ENCODE measurements at regions not wholly inside any gene's neighbourhood (a gene's known extent, or its start where the extent isn't known, plus 50 kb on each side); places are given as distances from the start of the nearest gene placed in this dataset.

GRCh38 chr13:62060570-62060969 is 644.9 kb upstream of the PCDH20 start:
- Histone ChIP-seq H3K36me3 (replicated peaks; ENCODE audit: insufficient read depth, low read depth) (no peaks in the 10 kb centered on the region), H3K4me1 (ENCODE audit: insufficient read depth) (no peaks in the 10 kb centered on the region), H3K27ac (no peak overlapping the region), H2AFZ (no peak overlapping the region), H3K4me3 (no peak overlapping the region), H3K9me2 (replicated peaks; ENCODE audit: insufficient read depth) (no peaks in the 10 kb centered on the region), H3K79me2 (no peaks in the 10 kb centered on the region), H3K4me2 (no peak overlapping the region), H3K27me3 (no peaks in the 10 kb centered on the region), H4K20me1 (ENCODE audit: insufficient read depth, poor library complexity, severe bottlenecking) (no peaks in the 10 kb centered on the region), H3K9me3 (ENCODE audit: low read depth) (no peaks in the 10 kb centered on the region)
- DNase-seq (ENCODE audit: low spot score), result no peak
- no peak for TF ChIP-seq CTCF (IDR thresholded peaks at IDR 0.05; ENCODE audit: poor library complexity)
- TF ChIP-seq EZH2 (IDR thresholded peaks at IDR 0.05; ENCODE audit: borderline replicate concordance), result no peak
- TF ChIP-seq EZH2phosphoT487 (IDR thresholded peaks at IDR 0.05; ENCODE audit: low read depth, severe bottlenecking, unreplicated experiment), result no peak
- 91% methylated on average over 2 of the region's 2 CpGs for WGBS (ENCODE audit: low lambda C conversion rate, missing lambda C conversion rate)

GRCh38 chr13:62057286-62057685 is 641.6 kb upstream of the PCDH20 start:
- Histone ChIP-seq H3K79me2 (no peaks in the 10 kb centered on the region), H3K36me3 (replicated peaks; ENCODE audit: insufficient read depth, low read depth) (no peaks in the 10 kb centered on the region)
- WGBS (ENCODE audit: low lambda C conversion rate, missing lambda C conversion rate), result 46% methylated on average over 2 of the region's 2 CpGs

GRCh38 chr13:62049992-62050391 is 634.3 kb upstream of the PCDH20 start:
- H2AFZ ChIP-seq, result no peak overlapping the region
- no peaks in the 10 kb centered on the region for H3K9me2 ChIP-seq (replicated peaks; ENCODE audit: insufficient read depth)
- TF ChIP-seq EZH2 (IDR thresholded peaks at IDR 0.05; ENCODE audit: borderline replicate concordance) (no peak), CTCF (IDR thresholded peaks at IDR 0.05; ENCODE audit: poor library complexity) (no peak), EZH2phosphoT487 (IDR thresholded peaks at IDR 0.05; ENCODE audit: low read depth, severe bottlenecking, unreplicated experiment) (no peak)
- H3K9me3 ChIP-seq (ENCODE audit: low read depth), result no peaks in the 10 kb centered on the region
- no peak for DNase-seq (ENCODE audit: low spot score)
- H3K4me1 ChIP-seq (ENCODE audit: insufficient read depth), result no peaks in the 10 kb centered on the region
- H3K27ac ChIP-seq, result no peak overlapping the region
- 80% methylated on average over 2 of the region's 2 CpGs for WGBS (ENCODE audit: low lambda C conversion rate, missing lambda C conversion rate)
- no peak overlapping the region for H3K4me2 ChIP-seq
- no peaks in the 10 kb centered on the region for H4K20me1 ChIP-seq (ENCODE audit: insufficient read depth, poor library complexity, severe bottlenecking)
- H3K79me2 ChIP-seq, result no peaks in the 10 kb centered on the region
- H3K27me3 ChIP-seq, result no peaks in the 10 kb centered on the region
- no peaks in the 10 kb centered on the region for H3K36me3 ChIP-seq (replicated peaks; ENCODE audit: insufficient read depth, low read depth)
- H3K4me3 ChIP-seq, result no peak overlapping the region

More at GRCh38 chr13:62057286-62057685, 641.6 kb upstream of the PCDH20 start:
- no peaks in the 10 kb centered on the region for H3K4me1 ChIP-seq (ENCODE audit: insufficient read depth)
- no peak overlapping the region for H3K27ac ChIP-seq
- no peak for DNase-seq (ENCODE audit: low spot score)
- H3K9me3 ChIP-seq (ENCODE audit: low read depth), result no peaks in the 10 kb centered on the region
- H3K27me3 ChIP-seq, result no peaks in the 10 kb centered on the region
- H3K4me2 ChIP-seq, result no peak overlapping the region
- H2AFZ ChIP-seq, result no peak overlapping the region
- H3K9me2 ChIP-seq (replicated peaks; ENCODE audit: insufficient read depth), result no peaks in the 10 kb centered on the region
- no peaks in the 10 kb centered on the region for H4K20me1 ChIP-seq (ENCODE audit: insufficient read depth, poor library complexity, severe bottlenecking)
- no peak overlapping the region for H3K4me3 ChIP-seq
- no peak for TF ChIP-seq EZH2phosphoT487 (IDR thresholded peaks at IDR 0.05; ENCODE audit: low read depth, severe bottlenecking, unreplicated experiment)

DNA sequence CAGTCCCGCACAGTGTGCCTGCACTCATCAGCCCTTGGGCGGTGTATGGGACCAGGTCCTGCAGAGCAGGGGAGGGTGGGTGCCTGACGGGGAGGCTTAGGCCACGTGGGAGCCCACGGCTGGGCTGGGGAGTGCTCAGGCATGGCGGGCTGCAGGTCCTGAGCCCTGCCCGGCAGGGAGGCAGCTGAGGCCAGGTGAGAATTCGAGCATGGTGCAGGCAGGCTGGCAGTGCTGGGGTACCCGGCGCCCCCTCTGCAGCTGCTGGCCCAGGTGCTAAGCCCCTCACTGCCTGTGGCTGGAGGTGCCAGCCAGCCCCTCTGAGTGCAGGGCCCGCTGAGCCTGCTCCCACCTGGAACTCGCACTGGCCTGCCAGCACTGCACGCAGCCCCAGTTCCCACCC is 630.9 kb upstream of the PCDH20 start:
- WGBS (ENCODE audit: low lambda C conversion rate, missing lambda C conversion rate), result 91% methylated on average over 11 of the region's 13 CpGs
- DNase-seq (ENCODE audit: low spot score), result no peak

More for the DNA sequence above, 630.9 kb upstream of the PCDH20 start:
- H3K4me3 ChIP-seq, result no peak overlapping the region
- no peak overlapping the region for H3K4me2 ChIP-seq
- H3K4me1 ChIP-seq (ENCODE audit: insufficient read depth), result no peaks in the 10 kb centered on the region
- no peak overlapping the region for H2AFZ ChIP-seq
- H3K27ac ChIP-seq, result no peak overlapping the region
- H3K27me3 ChIP-seq, result no peaks in the 10 kb centered on the region
- H3K36me3 ChIP-seq (replicated peaks; ENCODE audit: insufficient read depth, low read depth), result no peaks in the 10 kb centered on the region
- TF ChIP-seq EZH2 (IDR thresholded peaks at IDR 0.05; ENCODE audit: borderline replicate concordance), result no peak
- TF ChIP-seq EZH2phosphoT487 (IDR thresholded peaks at IDR 0.05; ENCODE audit: low read depth, severe bottlenecking, unreplicated experiment), result no peak
- no peak for TF ChIP-seq CTCF (IDR thresholded peaks at IDR 0.05; ENCODE audit: poor library complexity)
- H3K79me2 ChIP-seq, result no peaks in the 10 kb centered on the region
- no peaks in the 10 kb centered on the region for H3K9me3 ChIP-seq (ENCODE audit: low read depth)
- H3K9me2 ChIP-seq (replicated peaks; ENCODE audit: insufficient read depth), result no peaks in the 10 kb centered on the region
- no peaks in the 10 kb centered on the region for H4K20me1 ChIP-seq (ENCODE audit: insufficient read depth, poor library complexity, severe bottlenecking)

Measured in hepatocyte (in vitro differentiated cells).